SK-N-SH (cell line): ENCODE measurements at regions not wholly inside any gene's neighbourhood (a gene's known extent, or its start where the extent isn't known, plus 50 kb on each side); places are given as distances from the start of the nearest gene placed in this dataset.

Source experiments
- CTCF ChIP-seq: fragments of 200-600 bp; sonication (generic); IDR thresholded peaks from 2 replicates; pipeline ENCODE4 v1.6.1; 2017; ENCODE audit warnings: antibody characterized with exemption, mild to moderate bottlenecking, moderate library complexity
- GABPA ChIP-seq: IDR thresholded peaks from 2 replicates; pipeline ENCODE4 v1.4.0; 2012; ENCODE audit warnings: low read depth, mild to moderate bottlenecking
- POLR2AphosphoS5 ChIP-seq: IDR thresholded peaks from 2 replicates; pipeline ENCODE4 v1.6.1; 2012; ENCODE audit warnings: low read depth, low read length

GRCh38 chr7:136342251-136342650, 365.1 kb upstream of the MTPN start:
- TF ChIP-seq CTCF = no peak
- TF ChIP-seq GABPA = no peak
- TF ChIP-seq POLR2AphosphoS5 = no peak
